ENCODE measurements at regions not wholly inside any gene's neighbourhood (a gene's known extent, or its start where the extent isn't known, plus 50 kb on each side); places are given as distances from the start of the nearest gene placed in this dataset.

- Histone ChIP-seq H3K36me3 (replicated peaks; ENCODE audit: control insufficient read depth, insufficient read depth, low read length) (no peaks in the 10 kb centered on the region), H3K27me3 (ENCODE audit: control insufficient read depth, insufficient read depth, low read length) (no peaks in the 10 kb centered on the region), H3K4me3 (ENCODE audit: insufficient read depth, low read depth, low read length) (no peak overlapping the region)
- DNase-seq = no peak
These were observed 406.3 kb downstream of the HAPSTR1 start for GRCh38 chr16:9497750-9498149.

DNA sequence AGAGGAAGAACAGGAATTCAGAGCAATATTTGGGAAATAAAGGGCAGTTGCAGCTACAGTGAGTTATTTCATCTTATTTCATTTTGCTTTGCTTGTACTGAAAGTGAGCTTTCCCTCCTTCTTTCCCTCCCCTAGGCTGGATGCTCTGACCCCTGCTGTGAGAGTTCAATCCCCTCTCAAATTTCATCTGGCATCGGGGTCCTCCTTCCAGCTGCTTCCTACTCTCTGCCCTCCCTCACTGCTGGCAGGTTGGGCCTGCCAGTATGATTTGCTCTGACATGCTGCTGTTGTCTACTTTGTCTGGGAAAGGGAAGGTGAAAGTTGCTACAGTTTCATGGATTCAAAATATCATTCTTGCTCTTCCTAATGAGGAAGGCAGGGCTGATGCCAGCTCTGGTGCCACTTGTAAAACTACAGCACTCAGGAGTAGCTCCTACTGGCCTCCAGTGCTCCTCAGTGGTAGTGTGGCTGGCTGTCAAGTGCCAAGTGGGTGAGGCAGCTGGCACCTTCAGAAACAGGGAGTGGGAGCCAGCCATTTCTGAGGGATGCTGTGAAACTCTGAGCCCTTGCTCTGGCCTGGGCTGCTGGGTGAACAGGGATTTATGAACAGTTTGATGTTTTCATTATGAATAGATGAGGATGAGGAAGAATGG lies 408.6 kb downstream of the HAPSTR1 start:
- no peak overlapping the region for H3K4me3 ChIP-seq (ENCODE audit: insufficient read depth, low read depth, low read length)
- no peaks in the 10 kb centered on the region for H3K36me3 ChIP-seq (replicated peaks; ENCODE audit: control insufficient read depth, insufficient read depth, low read length)
- DNase-seq = peak; percentile 44
- H3K27me3 ChIP-seq (ENCODE audit: control insufficient read depth, insufficient read depth, low read length) = no peaks in the 10 kb centered on the region

DNA sequence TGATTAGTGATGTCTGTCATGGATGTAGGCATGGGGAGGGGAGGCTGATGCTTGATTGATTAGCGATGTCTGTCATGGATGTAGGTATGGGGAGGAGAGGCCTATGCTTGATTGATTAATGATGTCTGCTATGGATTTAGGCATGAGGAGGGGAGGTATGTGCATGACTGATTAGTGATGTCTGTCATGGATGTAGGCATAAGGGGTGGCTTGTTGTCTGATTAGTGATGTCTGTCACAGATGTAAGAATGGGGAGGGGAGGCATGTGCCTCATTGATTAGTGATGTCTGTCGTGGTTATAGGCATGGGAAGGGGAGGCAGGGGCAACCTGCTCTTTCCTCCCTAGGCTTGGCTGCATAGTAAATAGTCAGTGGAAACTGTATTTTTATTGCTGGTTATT lies 409.4 kb downstream of the HAPSTR1 start:
- no peak for DNase-seq

GRCh38 chr16:9503251-9503984 lies 412.0 kb downstream of the HAPSTR1 start:
- Histone ChIP-seq H3K36me3 (replicated peaks; ENCODE audit: control insufficient read depth, insufficient read depth, low read length) (no peaks in the 10 kb centered on the region), H3K27me3 (ENCODE audit: control insufficient read depth, insufficient read depth, low read length) (no peaks in the 10 kb centered on the region), H3K4me3 (ENCODE audit: insufficient read depth, low read depth, low read length) (no peak overlapping the region)
- no peak for DNase-seq

More for the DNA sequence above, 409.4 kb downstream of the HAPSTR1 start:
- Histone ChIP-seq H3K4me3 (ENCODE audit: insufficient read depth, low read depth, low read length) (no peak overlapping the region), H3K27me3 (ENCODE audit: control insufficient read depth, insufficient read depth, low read length) (no peaks in the 10 kb centered on the region), H3K36me3 (replicated peaks; ENCODE audit: control insufficient read depth, insufficient read depth, low read length) (no peaks in the 10 kb centered on the region)

- Histone ChIP-seq H3K36me3 (replicated peaks; ENCODE audit: control insufficient read depth, insufficient read depth, low read length) (no peaks in the 10 kb centered on the region), H3K4me3 (ENCODE audit: insufficient read depth, low read depth, low read length) (no peak overlapping the region), H3K27me3 (ENCODE audit: control insufficient read depth, insufficient read depth, low read length) (no peaks in the 10 kb centered on the region)
- DNase-seq = no peak
These were observed 417.0 kb downstream of the HAPSTR1 start for GRCh38 chr16:9508328-9508936.

DNA sequence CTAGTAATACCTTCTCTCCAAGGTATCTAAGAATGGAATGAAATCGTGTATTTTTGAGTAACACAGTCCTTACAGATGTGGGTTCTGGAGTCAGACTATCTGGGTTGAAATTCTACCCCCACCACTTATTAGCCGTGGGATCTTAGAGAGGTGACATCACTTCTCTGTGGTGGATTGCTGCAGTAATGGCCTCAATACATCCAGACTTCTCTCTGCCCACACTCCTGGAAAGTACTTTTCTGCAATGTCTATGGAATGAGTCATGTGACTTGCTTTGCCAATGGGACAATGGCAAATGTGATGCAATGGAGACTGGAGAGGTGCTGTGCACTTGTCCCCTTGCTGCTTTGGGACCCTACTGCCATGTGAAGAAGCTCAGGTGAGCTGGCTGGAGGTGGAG lies 418.2 kb downstream of the HAPSTR1 start:
- Histone ChIP-seq H3K27me3 (ENCODE audit: control insufficient read depth, insufficient read depth, low read length) (no peaks in the 10 kb centered on the region), H3K4me3 (ENCODE audit: insufficient read depth, low read depth, low read length) (no peak overlapping the region), H3K36me3 (replicated peaks; ENCODE audit: control insufficient read depth, insufficient read depth, low read length) (no peaks in the 10 kb centered on the region)
- no peak for DNase-seq

GRCh38 chr16:9511389-9511788 lies 419.9 kb downstream of the HAPSTR1 start:
- no peaks in the 10 kb centered on the region for H3K27me3 ChIP-seq (ENCODE audit: control insufficient read depth, insufficient read depth, low read length)

DNA sequence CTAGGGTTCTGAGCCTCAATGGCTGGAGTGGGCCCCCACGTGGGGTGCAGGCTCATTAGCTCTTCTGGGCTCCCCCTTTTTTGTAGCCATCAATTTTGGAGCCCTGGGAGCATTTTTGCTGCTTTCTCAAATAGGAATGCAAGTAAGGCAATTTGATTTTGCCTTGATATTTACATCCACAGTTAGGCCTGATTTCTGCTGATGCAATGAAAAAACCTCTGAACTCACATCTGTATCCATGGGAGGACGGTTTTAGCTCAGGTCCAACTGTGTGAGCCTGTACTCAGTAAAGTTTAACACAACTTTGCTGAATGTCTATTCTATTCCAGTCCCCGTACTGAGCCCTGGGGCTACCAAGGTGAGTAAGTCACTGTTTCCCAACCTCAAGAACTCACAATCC lies 425.0 kb downstream of the HAPSTR1 start:
- no peak for DNase-seq
- H3K27me3 ChIP-seq (ENCODE audit: control insufficient read depth, insufficient read depth, low read length) = no peaks in the 10 kb centered on the region
- no peaks in the 10 kb centered on the region for H3K36me3 ChIP-seq (replicated peaks; ENCODE audit: control insufficient read depth, insufficient read depth, low read length)
- H3K4me3 ChIP-seq (ENCODE audit: insufficient read depth, low read depth, low read length) = no peak overlapping the region

More at GRCh38 chr16:9511389-9511788, 419.9 kb downstream of the HAPSTR1 start:
- no peak overlapping the region for H3K4me3 ChIP-seq (ENCODE audit: insufficient read depth, low read depth, low read length)
- H3K36me3 ChIP-seq (replicated peaks; ENCODE audit: control insufficient read depth, insufficient read depth, low read length) = no peaks in the 10 kb centered on the region
- no peak for DNase-seq

DNA sequence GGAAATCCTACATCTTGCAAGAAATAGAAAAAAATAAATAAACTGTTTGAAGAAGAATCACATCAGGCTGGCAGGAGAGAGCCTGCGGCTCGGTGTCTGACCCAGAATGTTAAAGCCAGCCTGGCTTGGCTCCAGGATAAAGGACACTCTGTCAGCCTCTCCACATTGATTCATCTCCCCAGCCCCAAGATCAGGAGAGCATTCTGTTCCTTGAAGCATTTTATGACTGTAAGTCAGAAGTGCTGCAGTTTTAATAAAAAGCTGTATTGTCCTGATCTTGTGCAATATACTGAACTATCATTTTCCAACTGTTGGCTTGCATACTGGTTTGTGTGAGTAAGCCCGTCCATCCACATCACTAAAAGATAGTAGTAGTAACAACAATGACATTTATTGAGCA lies 426.6 kb downstream of the HAPSTR1 start:
- Histone ChIP-seq H3K36me3 (replicated peaks; ENCODE audit: control insufficient read depth, insufficient read depth, low read length) (no peaks in the 10 kb centered on the region), H3K27me3 (ENCODE audit: control insufficient read depth, insufficient read depth, low read length) (no peaks in the 10 kb centered on the region)

GRCh38 chr16:9518581-9518980 lies 427.1 kb downstream of the HAPSTR1 start:
- Histone ChIP-seq H3K4me3 (ENCODE audit: insufficient read depth, low read depth, low read length) (no peak overlapping the region), H3K36me3 (replicated peaks; ENCODE audit: control insufficient read depth, insufficient read depth, low read length) (no peaks in the 10 kb centered on the region), H3K27me3 (ENCODE audit: control insufficient read depth, insufficient read depth, low read length) (no peaks in the 10 kb centered on the region)
- DNase-seq = no peak

More for the DNA sequence above, 426.6 kb downstream of the HAPSTR1 start:
- no peak for DNase-seq
- H3K4me3 ChIP-seq (ENCODE audit: insufficient read depth, low read depth, low read length) = no peak overlapping the region

GRCh38 chr16:9521749-9522370 lies 430.4 kb downstream of the HAPSTR1 start:
- no peak for DNase-seq
- no peaks in the 10 kb centered on the region; the same call in 1 of the 2 replicates for H3K27me3 ChIP-seq (ENCODE audit: control insufficient read depth, insufficient read depth, low read length)

DNA sequence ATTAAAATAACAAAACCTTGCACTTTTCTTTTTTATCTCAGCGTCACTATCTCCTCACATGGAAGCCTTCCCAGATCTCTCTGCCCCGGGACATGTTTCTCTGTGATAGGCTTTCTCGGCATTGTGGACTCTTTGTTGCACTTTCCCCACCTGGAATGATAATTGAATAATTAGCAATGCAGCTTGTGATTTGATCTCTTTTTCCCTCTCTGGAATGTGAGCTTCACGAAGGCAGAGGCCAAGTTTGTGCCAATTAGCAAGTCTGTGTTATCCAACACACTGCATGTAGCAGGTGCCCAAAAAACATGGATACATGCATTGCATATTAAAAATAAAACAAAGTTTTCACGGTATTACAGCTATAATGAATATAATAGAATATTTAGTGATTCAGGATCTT lies 431.2 kb downstream of the HAPSTR1 start:
- H3K36me3 ChIP-seq (replicated peaks; ENCODE audit: control insufficient read depth, insufficient read depth, low read length) = no peaks in the 10 kb centered on the region
- H3K4me3 ChIP-seq (ENCODE audit: insufficient read depth, low read depth, low read length) = no peak overlapping the region
- H3K27me3 ChIP-seq (ENCODE audit: control insufficient read depth, insufficient read depth, low read length) = no peaks in the 10 kb centered on the region; the same call in 1 of the 2 replicates
- no peak for DNase-seq

More at GRCh38 chr16:9521749-9522370, 430.4 kb downstream of the HAPSTR1 start:
- Histone ChIP-seq H3K36me3 (replicated peaks; ENCODE audit: control insufficient read depth, insufficient read depth, low read length) (no peaks in the 10 kb centered on the region), H3K4me3 (ENCODE audit: insufficient read depth, low read depth, low read length) (no peak overlapping the region)

GRCh38 chr16:9523994-9524393 lies 432.6 kb downstream of the HAPSTR1 start:
- Histone ChIP-seq H3K27me3 (ENCODE audit: control insufficient read depth, insufficient read depth, low read length) (no peaks in the 10 kb centered on the region; the same call in 1 of the 2 replicates), H3K36me3 (replicated peaks; ENCODE audit: control insufficient read depth, insufficient read depth, low read length) (no peaks in the 10 kb centered on the region), H3K4me3 (ENCODE audit: insufficient read depth, low read depth, low read length) (no peak overlapping the region)
- DNase-seq = no peak

- H3K36me3 ChIP-seq (replicated peaks; ENCODE audit: control insufficient read depth, insufficient read depth, low read length) = no peaks in the 10 kb centered on the region
- no peaks in the 10 kb centered on the region; the same call in 1 of the 2 replicates for H3K27me3 ChIP-seq (ENCODE audit: control insufficient read depth, insufficient read depth, low read length)
- H3K4me3 ChIP-seq (ENCODE audit: insufficient read depth, low read depth, low read length) = no peak overlapping the region
- DNase-seq = no peak
These were observed 433.6 kb downstream of the HAPSTR1 start for GRCh38 chr16:9525037-9525436.
